NCI-H187 treated with DMSO at 0.1 percent for 48 hours (cell line): ENCODE measurements at regions not wholly inside any gene's neighbourhood (a gene's known extent, or its start where the extent isn't known, plus 50 kb on each side); places are given as distances from the start of the nearest gene placed in this dataset.
"Not testable (repeated sequence)": the region's sequence is repeated elsewhere in the genome, so short reads cannot be mapped to it uniquely, and the experiment has no call there.

ENCODE experiments used
- DNase-seq: peaks from one replicate; lab custom pipeline; 2025; lab: John Stamatoyannopoulos, UW

DNA sequence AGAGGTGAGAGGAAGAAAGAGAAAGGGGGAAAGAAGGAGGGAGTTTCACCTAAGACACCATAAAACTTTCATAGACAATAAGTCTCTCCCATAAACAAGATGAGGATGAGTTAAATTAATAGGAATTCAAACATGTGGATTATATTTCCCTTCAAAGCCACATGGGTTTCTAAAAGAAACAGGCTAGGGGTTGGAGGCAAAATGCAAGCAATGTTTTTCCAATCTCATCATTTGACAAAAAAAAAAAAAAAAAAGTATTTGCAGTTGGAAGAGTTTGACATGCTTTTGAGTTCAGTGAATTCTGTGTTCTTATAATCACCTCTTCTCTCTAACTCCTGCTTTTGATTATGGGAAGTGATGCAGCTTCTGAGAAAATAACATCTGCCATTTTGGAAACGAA lies 186.1 kb upstream of the ADRA1D start:
- DNase-seq: no peak

GRCh38 chr20:4434681-4435080 lies 185.6 kb upstream of the ADRA1D start:
- DNase-seq: no peak

- DNase-seq: no peak
These were observed 182.4 kb upstream of the ADRA1D start for GRCh38 chr20:4431446-4431845.

DNA sequence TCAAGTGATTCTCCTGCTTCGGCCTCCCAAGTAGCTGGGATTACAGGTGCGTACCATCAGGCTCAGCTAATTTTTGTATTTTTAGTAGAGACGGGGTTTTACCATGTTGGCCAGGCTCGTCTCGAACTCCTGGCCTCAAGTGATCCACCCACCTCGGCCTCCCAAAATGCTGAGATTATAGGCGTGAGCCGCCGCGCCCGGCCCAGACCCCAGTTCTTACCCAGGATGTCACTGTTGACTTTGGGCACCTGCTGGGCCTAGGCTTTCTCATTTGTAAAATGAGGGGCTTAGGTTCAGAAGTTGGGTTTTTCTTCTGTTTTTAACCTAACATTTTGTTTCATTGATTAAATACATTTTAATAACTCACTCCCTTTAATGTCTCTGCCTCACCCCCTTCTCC lies 181.7 kb upstream of the ADRA1D start:
- not testable (repeated sequence) for DNase-seq

DNA sequence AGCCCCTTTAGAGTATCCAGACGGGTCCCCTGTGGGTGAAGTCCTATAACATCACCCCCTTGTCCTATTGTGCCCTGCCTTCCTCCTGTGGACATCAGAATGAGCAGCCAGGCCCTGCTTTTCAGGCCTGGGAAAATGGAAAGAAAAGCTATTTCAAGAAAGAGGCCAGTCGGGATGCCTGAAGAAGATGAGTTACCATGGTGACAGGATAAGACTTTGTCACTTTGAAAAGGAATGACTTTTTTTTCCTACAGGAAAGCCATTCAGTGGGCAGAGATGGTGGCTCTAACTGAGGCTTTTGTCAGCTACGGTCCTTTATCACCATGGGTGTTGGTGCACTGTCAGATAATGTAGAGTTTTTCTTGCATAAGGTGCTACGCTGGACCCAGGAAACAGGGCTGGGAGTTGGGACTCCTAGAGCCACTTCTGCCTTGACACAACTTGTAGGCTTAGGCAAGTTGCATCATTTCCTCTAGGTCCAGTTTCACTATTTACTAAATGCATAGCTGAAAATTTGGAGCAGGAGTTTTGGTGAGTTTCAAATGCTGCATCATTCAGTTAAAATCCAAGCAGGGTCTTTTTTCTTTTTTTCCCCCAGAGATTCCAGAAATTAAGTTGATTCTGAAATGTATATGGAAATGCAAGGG lies 179.0 kb upstream of the ADRA1D start:
- DNase-seq: no peak

- no peak for DNase-seq
These were observed 169.1 kb upstream of the ADRA1D start for GRCh38 chr20:4418141-4418540.

- DNase-seq: no peak
These were observed 166.2 kb upstream of the ADRA1D start for GRCh38 chr20:4415281-4415680.

- DNase-seq: no peak
These were observed 164.4 kb upstream of the ADRA1D start for GRCh38 chr20:4413314-4414049.

GRCh38 chr20:4412216-4412615 lies 163.1 kb upstream of the ADRA1D start:
- no peak for DNase-seq

DNA sequence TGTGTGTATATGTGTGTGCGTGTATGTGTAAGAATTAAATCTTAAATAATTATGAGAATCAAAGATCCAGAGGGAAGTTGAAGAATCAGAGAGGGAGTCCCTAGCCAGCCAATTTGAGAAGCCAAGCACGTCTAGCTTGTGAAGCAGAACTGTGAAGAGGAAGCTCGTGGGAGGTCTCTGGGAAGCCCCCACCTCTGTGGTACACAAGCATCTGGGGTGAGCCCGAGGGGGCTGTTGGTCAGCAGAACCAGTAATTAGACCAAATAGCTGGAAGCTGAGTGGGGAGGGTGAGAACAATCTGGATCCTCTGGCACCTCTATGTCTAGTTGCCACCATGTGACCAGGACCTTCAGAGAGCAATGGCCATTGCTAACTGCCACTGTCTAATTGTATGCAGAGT lies 162.7 kb upstream of the ADRA1D start:
- DNase-seq: no peak

DNA sequence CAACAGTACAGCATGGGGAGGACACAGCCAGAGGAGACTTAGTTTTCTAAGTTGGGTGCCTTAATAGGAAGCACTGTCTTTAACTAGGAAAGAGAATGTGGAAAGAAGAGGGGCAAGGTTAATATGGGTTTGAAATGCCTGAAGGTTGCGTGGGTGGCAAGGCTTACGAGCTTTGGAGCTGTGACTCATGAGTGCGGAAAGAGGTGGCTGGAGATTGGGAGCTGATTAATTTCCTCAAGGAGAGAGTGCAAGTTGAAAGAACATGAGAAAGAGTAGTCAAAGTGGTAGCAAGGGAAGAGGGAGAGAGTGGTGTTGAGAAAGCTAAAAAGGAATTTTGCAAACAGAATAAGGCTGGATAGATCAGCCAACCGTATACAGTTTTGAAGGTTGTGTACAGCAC lies 157.5 kb upstream of the ADRA1D start:
- DNase-seq: no peak

GRCh38 chr20:4401601-4402000 lies 152.5 kb upstream of the ADRA1D start:
- DNase-seq: no peak

DNA sequence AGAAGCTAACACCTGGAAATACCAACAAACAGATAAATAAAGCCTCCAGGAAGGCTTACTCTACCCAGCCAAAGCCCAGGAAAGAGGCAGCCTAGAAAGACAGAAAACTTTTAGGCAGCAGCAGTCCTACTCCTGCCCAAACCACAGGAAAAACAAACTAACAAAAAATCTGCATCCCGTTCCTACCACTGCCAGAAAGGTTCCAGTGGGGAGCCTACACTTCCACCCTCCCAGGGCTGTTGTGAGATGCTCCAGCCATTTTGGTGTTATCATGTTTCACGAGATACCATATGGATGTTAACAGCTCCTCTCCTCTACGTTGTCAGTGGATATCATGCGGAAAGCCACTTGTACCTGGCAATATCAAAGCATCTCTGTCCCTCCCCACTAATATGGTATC lies 135.9 kb upstream of the ADRA1D start:
- no peak for DNase-seq

DNA sequence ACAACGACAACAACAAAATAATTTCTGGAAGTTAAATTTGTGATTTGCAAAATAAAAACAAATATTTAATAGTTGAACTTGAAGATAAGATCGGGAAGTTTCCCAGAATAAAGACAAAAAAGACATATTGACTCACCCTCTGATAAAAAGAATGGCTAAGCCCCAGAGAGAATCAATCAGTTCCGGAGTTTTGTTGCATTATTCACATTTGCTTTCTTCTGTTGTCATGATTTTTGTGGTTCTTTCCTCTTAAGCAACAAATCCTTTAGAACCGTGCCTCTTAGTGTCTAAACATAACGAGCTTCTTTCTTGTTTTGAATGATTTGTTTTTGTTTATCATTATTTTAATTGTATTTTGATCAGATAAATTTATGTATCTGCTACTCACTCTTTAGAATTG lies 134.9 kb upstream of the ADRA1D start:
- no peak for DNase-seq

DNA sequence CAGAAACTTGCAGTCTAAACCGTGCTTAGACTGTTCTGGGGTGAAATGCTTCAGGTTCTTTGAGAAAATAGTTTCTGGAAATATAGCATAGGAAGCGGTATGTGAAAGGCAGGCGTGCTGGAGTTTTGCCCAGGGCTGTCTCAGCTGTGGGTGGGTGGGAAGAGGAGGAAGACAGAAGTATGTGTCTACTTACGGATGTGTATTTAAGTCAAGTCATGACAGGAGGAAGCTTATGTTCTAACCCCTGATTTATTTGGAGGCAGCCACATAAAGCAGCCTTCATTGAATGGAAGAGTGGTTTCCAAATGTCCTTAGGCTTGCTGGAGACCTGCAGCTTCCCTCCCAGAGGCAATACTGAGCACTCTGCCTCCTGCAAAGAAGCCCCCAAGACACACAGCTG lies 126.8 kb upstream of the ADRA1D start:
- no peak for DNase-seq

DNA sequence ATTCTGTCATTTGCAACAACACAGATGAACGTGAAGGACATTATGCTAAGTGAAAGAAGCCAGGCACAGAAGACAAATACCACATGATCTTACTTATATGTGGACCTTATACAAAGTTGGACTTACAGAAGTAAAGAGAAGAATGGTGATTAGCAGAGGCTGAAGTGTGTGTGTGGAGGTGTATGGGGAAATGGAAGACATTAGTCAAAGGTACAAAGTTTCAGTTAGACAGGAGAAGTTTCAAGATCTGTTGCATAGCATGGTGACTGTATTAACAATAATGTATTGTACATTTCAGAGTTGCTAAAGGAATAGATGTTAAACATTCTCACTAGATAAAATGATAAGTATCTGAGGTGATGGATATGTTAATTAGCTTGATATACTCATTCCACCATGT lies 124.4 kb upstream of the ADRA1D start:
- no peak for DNase-seq

- no peak for DNase-seq
These were observed 122.7 kb upstream of the ADRA1D start for GRCh38 chr20:4371623-4372251.

DNA sequence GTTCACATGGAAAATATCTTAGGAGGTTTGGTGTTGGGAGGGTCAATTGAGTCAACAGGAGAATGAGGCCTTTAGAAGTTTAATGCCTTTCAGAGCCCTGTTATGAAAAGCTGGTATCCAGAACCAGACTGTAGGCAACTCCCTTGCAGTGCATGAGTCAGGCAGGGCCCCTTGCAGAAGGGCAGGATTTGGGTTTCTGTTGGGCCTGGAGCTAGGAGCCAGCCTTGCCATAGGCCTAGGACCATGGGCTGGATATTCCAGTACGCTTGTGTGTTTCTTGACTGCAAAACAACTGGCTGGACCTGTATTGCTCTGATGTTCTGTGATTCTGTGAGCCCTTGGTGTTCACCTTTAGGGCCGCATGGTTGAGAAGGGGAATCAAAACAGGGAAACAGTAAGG lies 121.8 kb upstream of the ADRA1D start:
- DNase-seq: no peak

DNA sequence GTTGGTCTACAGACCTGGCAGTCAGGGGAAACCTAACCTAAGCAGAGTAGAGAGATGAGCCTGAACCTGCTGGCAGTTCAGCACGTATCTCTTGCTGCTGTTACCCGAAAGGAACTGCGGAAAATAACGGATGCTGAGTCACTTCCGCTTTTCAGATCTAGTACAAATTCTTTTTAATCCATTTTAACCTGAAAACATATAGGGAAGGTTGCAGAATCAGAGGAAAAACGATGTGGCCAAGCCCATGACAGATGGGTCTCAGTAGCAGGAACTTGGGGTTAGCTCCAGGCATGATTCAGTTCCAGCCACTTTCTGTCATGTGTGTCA lies 120.7 kb upstream of the ADRA1D start:
- no peak for DNase-seq

GRCh38 chr20:4369119-4369797 lies 120.2 kb upstream of the ADRA1D start:
- DNase-seq: no peak

- no peak for DNase-seq
These were observed 117.0 kb upstream of the ADRA1D start for GRCh38 chr20:4366076-4366475.

- DNase-seq: no peak
These were observed 109.5 kb upstream of the ADRA1D start for GRCh38 chr20:4358552-4358951.

DNA sequence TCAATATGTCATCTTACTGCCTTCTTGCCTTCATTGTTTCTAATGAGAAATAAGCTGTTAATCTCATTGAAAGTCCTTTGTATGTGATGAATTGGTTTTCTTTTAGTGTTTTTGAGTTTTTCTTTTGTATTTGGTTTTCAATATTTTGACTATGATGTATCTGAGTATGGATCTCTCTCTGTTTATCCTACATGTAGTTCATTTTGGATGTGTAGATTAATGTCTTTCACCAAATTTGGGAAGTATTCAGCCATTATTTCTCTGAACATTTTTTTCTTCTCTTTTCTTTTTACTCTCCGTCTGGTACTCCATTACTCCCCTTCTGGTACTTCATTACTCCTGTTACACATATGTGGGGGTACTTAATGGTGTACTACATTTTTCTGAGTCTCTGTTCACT lies 103.3 kb upstream of the ADRA1D start:
- no peak for DNase-seq
